Naive thymus-derived CD4-positive, alpha-beta T cell (primary cell): ENCODE measurements at regions not wholly inside any gene's neighbourhood (a gene's known extent, or its start where the extent isn't known, plus 50 kb on each side); places are given as distances from the start of the nearest gene placed in this dataset.
"Not testable (repeated sequence)": the region's sequence is repeated elsewhere in the genome, so short reads cannot be mapped to it uniquely, and the experiment has no call there.

ENCODE experiments used
- ATAC-seq: fragments of 150-1000 bp; cut with Tn5 transposase; 2 replicates; pipeline ENCODE4 v1.10.0; 2021; ENCODE audit warnings: mild to moderate bottlenecking, moderate library complexity
- CTCF ChIA-PET: fragments of 350-600 bp; sonication (Branson Sonifier 250); formaldehyde crosslinking; loops from one replicate; lab custom pipeline; 2021; ENCODE audit warnings: antibody characterized with exemption; lab: Charles Lee
- POLR2A ChIA-PET: fragments of 350-600 bp; sonication (Branson Sonifier 250); formaldehyde crosslinking; loops from one replicate; lab custom pipeline; 2021; ENCODE audit warnings: antibody characterized with exemption, inconsistent platforms; lab: Charles Lee
- DNase-seq, 9 donors: peaks; one replicate each; pipeline versions ENCODE4 v3.0.0 to v3.0.0-alpha.2; 2020 to 2022; ENCODE audit warnings: mixed read lengths in 1 of 9
- H3K27ac ChIP-seq: one replicate; pipeline ENCODE4 v1.7.0; 2013; ENCODE audit warnings: mild to moderate bottlenecking, low read depth, low read length, moderate library complexity
- H3K27me3 ChIP-seq, 2 donors: one replicate each; pipeline ENCODE4 v1.7.0; 2013; ENCODE audit warnings: low read length in 2 of 2, mild to moderate bottlenecking in 2 of 2, moderate library complexity in 2 of 2; ENCODE audit not compliant: control insufficient read depth in 2 of 2, insufficient read depth in 2 of 2
- H3K36me3 ChIP-seq, 3 experiments: 1 replicate in 2 of 3; 2 replicates in 1 of 3; pipeline ENCODE4 v1.7.0; 2013; ENCODE audit warnings: low read length in 3 of 3, mild to moderate bottlenecking in 3 of 3, moderate library complexity in 1 of 3; ENCODE audit not compliant: insufficient read depth in 3 of 3, control insufficient read depth in 2 of 3
- H3K4me1 ChIP-seq, 2 donors: one replicate each; pipeline ENCODE4 v1.7.0; 2013; ENCODE audit warnings: low read length in 2 of 2, mild to moderate bottlenecking in 2 of 2, moderate library complexity in 1 of 2; ENCODE audit not compliant: control insufficient read depth in 2 of 2, insufficient read depth in 2 of 2
- H3K4me3 ChIP-seq: 2 replicates; pipeline ENCODE4 v1.7.0; 2013; ENCODE audit warnings: mild to moderate bottlenecking, low read length
- H3K9me3 ChIP-seq, 3 experiments: 1 replicate in 2 of 3; 2 replicates in 1 of 3; pipeline ENCODE4 v1.7.0; 2013; ENCODE audit warnings: low read length in 3 of 3; ENCODE audit not compliant: control insufficient read depth in 2 of 3
- H3K27ac Mint-ChIP-seq, 9 donors: one replicate each; pipeline ENCODE4 v1.8.0; 2020 to 2022; ENCODE audit warnings: mixed read lengths in 9 of 9, mild to moderate bottlenecking in 8 of 9, moderate library complexity in 5 of 9, inconsistent platforms in 2 of 9
- H3K27me3 Mint-ChIP-seq, 5 donors: one replicate each; pipeline ENCODE4 v1.8.0; 2021 to 2022; ENCODE audit warnings: mixed read lengths in 5 of 5, mild to moderate bottlenecking in 1 of 5
- H3K36me3 Mint-ChIP-seq, 5 donors: one replicate each; pipeline ENCODE4 v1.8.0; 2020 to 2022; ENCODE audit warnings: mixed read lengths in 5 of 5, mild to moderate bottlenecking in 3 of 5, inconsistent platforms in 1 of 5
- H3K4me1 Mint-ChIP-seq, 7 donors: one replicate each; pipeline ENCODE4 v1.8.0; 2020 to 2022; ENCODE audit warnings: mixed read lengths in 7 of 7, mild to moderate bottlenecking in 3 of 7, inconsistent platforms in 1 of 7
- H3K4me3 Mint-ChIP-seq, 10 donors: one replicate each; pipeline ENCODE4 v1.8.0; 2020 to 2022; ENCODE audit warnings: mild to moderate bottlenecking in 10 of 10, mixed read lengths in 10 of 10, moderate library complexity in 6 of 10, inconsistent platforms in 2 of 10
- H3K9me3 Mint-ChIP-seq, 11 donors: one replicate each; pipeline ENCODE4 v1.8.0; 2020 to 2022; ENCODE audit warnings: mixed read lengths in 11 of 11, mild to moderate bottlenecking in 4 of 11, inconsistent platforms in 1 of 11, moderate library complexity in 1 of 11
- intact Hi-C, 2 donors: fragments of 100-400 bp; cut with micrococcal nuclease; formaldehyde crosslinking; loops; one replicate each; pipeline ENCODE4 v1.15.1; 2023

GRCh38 chr12:30529489-30530269, 166.0 kb downstream of the IPO8 start:
- no peak overlapping the region for H3K4me3 ChIP-seq
- Mint-ChIP-seq H3K9me3 (peaks cover 0 to 3% (median 0%) of the 10 kb centered on the region in 11 donors), H3K36me3 (no peaks in the 10 kb centered on the region), H3K27ac (no peak overlapping the region), H3K4me3 (no peak overlapping the region), H3K4me1 (no peaks in the 10 kb centered on the region), H3K27me3 (peaks cover 0 to 18% (median under 1%) of the 10 kb centered on the region in 5 donors)
- H3K27me3 ChIP-seq = no peaks in the 10 kb centered on the region
- H3K36me3 ChIP-seq = no peaks in the 10 kb centered on the region
- no peak overlapping the region for H3K27ac ChIP-seq
- intact Hi-C loops = no loop called here
- ATAC-seq (no peak), DNase-seq (no peak)
- H3K4me1 ChIP-seq = no peaks in the 10 kb centered on the region
- CTCF ChIA-PET = no interaction called here
- H3K9me3 ChIP-seq = no peaks in the 10 kb centered on the region
- POLR2A ChIA-PET = no interaction called here

- ATAC-seq (no peak), DNase-seq (no peak)
- Mint-ChIP-seq H3K9me3 (peaks cover 0 to 7% (median 2%) of the 10 kb centered on the region in 11 donors), H3K36me3 (no peaks in the 10 kb centered on the region), H3K4me1 (no peaks in the 10 kb centered on the region), H3K27me3 (peaks cover 0 to 10% (median 4%) of the 10 kb centered on the region in 5 donors), H3K27ac (no peak overlapping the region), H3K4me3 (no peak overlapping the region)
- no peaks in the 10 kb centered on the region for H3K27me3 ChIP-seq
- H3K27ac ChIP-seq = no peak overlapping the region
- CTCF ChIA-PET = no interaction called here
- intact Hi-C loops = no loop called here
- no peaks in the 10 kb centered on the region for H3K36me3 ChIP-seq
- H3K9me3 ChIP-seq = no peaks in the 10 kb centered on the region
- no peaks in the 10 kb centered on the region for H3K4me1 ChIP-seq
- no peak overlapping the region for H3K4me3 ChIP-seq
- POLR2A ChIA-PET = no interaction called here
These were observed 170.5 kb downstream of the IPO8 start for GRCh38 chr12:30525171-30525570.

- H3K36me3 Mint-ChIP-seq, H3K27ac ChIP-seq, H3K9me3 ChIP-seq, ATAC-seq, POLR2A ChIA-PET, H3K36me3 ChIP-seq, H3K27me3 Mint-ChIP-seq, H3K4me1 Mint-ChIP-seq, H3K27ac Mint-ChIP-seq, CTCF ChIA-PET, H3K9me3 Mint-ChIP-seq, H3K4me1 ChIP-seq, DNase-seq, H3K4me3 ChIP-seq, H3K27me3 ChIP-seq, intact Hi-C loops, H3K4me3 Mint-ChIP-seq: not testable (repeated sequence)
These were observed 175.4 kb downstream of the IPO8 start for GRCh38 chr12:30520285-30520684.

- POLR2A ChIA-PET = no interaction called here
- peaks cover 0 to 8% (median 3%) of the 10 kb centered on the region in 5 donors for H3K27me3 Mint-ChIP-seq
- H3K4me3 ChIP-seq = no peak overlapping the region
- H3K36me3 Mint-ChIP-seq = no peaks in the 10 kb centered on the region
- no peaks in the 10 kb centered on the region for H3K9me3 ChIP-seq
- H3K4me1 Mint-ChIP-seq = no peaks in the 10 kb centered on the region
- intact Hi-C loops = no loop called here
- peaks cover 0 to 7% (median 2%) of the 10 kb centered on the region in 11 donors for H3K9me3 Mint-ChIP-seq
- ATAC-seq = no peak
- CTCF ChIA-PET = no interaction called here
- H3K27ac Mint-ChIP-seq = no peak overlapping the region
- no peaks in the 10 kb centered on the region for H3K4me1 ChIP-seq
- no peak overlapping the region for H3K27ac ChIP-seq
- DNase-seq = no peak
- no peaks in the 10 kb centered on the region for H3K27me3 ChIP-seq
- H3K4me3 Mint-ChIP-seq = no peak overlapping the region
- no peaks in the 10 kb centered on the region for H3K36me3 ChIP-seq
These were observed 176.1 kb downstream of the IPO8 start for GRCh38 chr12:30519535-30519934.

- Histone ChIP-seq H3K4me3 (no peak overlapping the region), H3K4me1 (no peaks in the 10 kb centered on the region), H3K27ac (no peak overlapping the region), H3K27me3 (no peaks in the 10 kb centered on the region), H3K36me3 (no peaks in the 10 kb centered on the region), H3K9me3 (no peaks in the 10 kb centered on the region)
- no peak for ATAC-seq
- Mint-ChIP-seq H3K4me3 (no peak overlapping the region), H3K27ac (no peak overlapping the region), H3K36me3 (no peaks in the 10 kb centered on the region), H3K27me3 (peaks cover 0 to 5% (median 0%) of the 10 kb centered on the region in 5 donors), H3K4me1 (no peaks in the 10 kb centered on the region), H3K9me3 (peaks cover 0 to 3% (median 1%) of the 10 kb centered on the region in 11 donors)
- CTCF ChIA-PET = no interaction called here
- DNase-seq = no peak
- POLR2A ChIA-PET = no interaction called here
- intact Hi-C loops = no loop called here
These were observed 178.3 kb downstream of the IPO8 start for GRCh38 chr12:30517320-30517719.

GRCh38 chr12:30515351-30515750, 180.3 kb downstream of the IPO8 start:
- Mint-ChIP-seq H3K4me1 (no peaks in the 10 kb centered on the region), H3K27ac (no peak overlapping the region), H3K9me3 (peaks cover 0 to 2% (median 0%) of the 10 kb centered on the region in 11 donors), H3K4me3 (no peak overlapping the region), H3K36me3 (no peaks in the 10 kb centered on the region), H3K27me3 (peaks cover 0 to 5% (median 0%) of the 10 kb centered on the region in 5 donors)
- intact Hi-C loops = no loop called here
- Histone ChIP-seq H3K4me3 (no peak overlapping the region), H3K9me3 (no peaks in the 10 kb centered on the region), H3K36me3 (no peaks in the 10 kb centered on the region), H3K27me3 (no peaks in the 10 kb centered on the region), H3K4me1 (no peaks in the 10 kb centered on the region), H3K27ac (no peak overlapping the region)
- ChIA-PET POLR2A (no interaction called here), CTCF (no interaction called here)
- DNase-seq (no peak), ATAC-seq (no peak)

GRCh38 chr12:30514666-30515065, 181.0 kb downstream of the IPO8 start:
- ATAC-seq (no peak), DNase-seq (no peak)
- ChIA-PET POLR2A (no interaction called here), CTCF (no interaction called here)
- H3K27ac Mint-ChIP-seq = no peak overlapping the region
- H3K27ac ChIP-seq = no peak overlapping the region
- no peaks in the 10 kb centered on the region for H3K27me3 ChIP-seq
- no peaks in the 10 kb centered on the region for H3K36me3 ChIP-seq
- H3K4me1 ChIP-seq = no peaks in the 10 kb centered on the region
- intact Hi-C loops = no loop called here
- no peak overlapping the region for H3K4me3 Mint-ChIP-seq
- peaks cover 0 to 5% (median under 1%) of the 10 kb centered on the region in 5 donors for H3K27me3 Mint-ChIP-seq
- H3K9me3 Mint-ChIP-seq = peaks cover 0 to 2% (median 0%) of the 10 kb centered on the region in 11 donors
- no peaks in the 10 kb centered on the region for H3K36me3 Mint-ChIP-seq
- H3K4me1 Mint-ChIP-seq = no peaks in the 10 kb centered on the region
- no peaks in the 10 kb centered on the region for H3K9me3 ChIP-seq
- H3K4me3 ChIP-seq = no peak overlapping the region
